HG03565 (cell line): ENCODE measurements at regions not wholly inside any gene's neighbourhood (a gene's known extent, or its start where the extent isn't known, plus 50 kb on each side); places are given as distances from the start of the nearest gene placed in this dataset.

ENCODE experiments used
- ATAC-seq: cut with Tn5 transposase; IDR thresholded peaks from one replicate; pipeline ENCODE4 v1.9.1; 2021; ENCODE audit warnings: mild to moderate bottlenecking, moderate library complexity; ENCODE audit not compliant: unreplicated experiment

GRCh38 chr6:66900133-66901083 lies 1193.4 kb upstream of the EYS start:
- no peak for ATAC-seq

GRCh38 chr6:66897576-66897975 lies 1190.5 kb upstream of the EYS start:
- ATAC-seq, result no peak

GRCh38 chr6:66896415-66896814 lies 1189.4 kb upstream of the EYS start:
- no peak for ATAC-seq

- ATAC-seq, result no peak
Observed at GRCh38 chr6:66883453-66883852, 1176.4 kb upstream of the EYS start.

GRCh38 chr6:66866801-66867200 lies 1159.8 kb upstream of the EYS start:
- no peak for ATAC-seq

- ATAC-seq, result no peak
Observed at GRCh38 chr6:66865771-66866170, 1158.7 kb upstream of the EYS start.

GRCh38 chr6:66861007-66861541 lies 1154.0 kb upstream of the EYS start:
- no peak for ATAC-seq

GRCh38 chr6:66860328-66860727 lies 1153.3 kb upstream of the EYS start:
- ATAC-seq, result no peak

- no peak for ATAC-seq
Observed at GRCh38 chr6:66858196-66858595, 1151.2 kb upstream of the EYS start.

- ATAC-seq, result no peak
Observed at GRCh38 chr6:66854014-66854413, 1147.0 kb upstream of the EYS start.

GRCh38 chr6:66851930-66852329 lies 1144.9 kb upstream of the EYS start:
- no peak for ATAC-seq

- ATAC-seq, result no peak
Observed at GRCh38 chr6:66849843-66850242, 1142.8 kb upstream of the EYS start.

GRCh38 chr6:66848244-66848953 lies 1141.4 kb upstream of the EYS start:
- ATAC-seq, result no peak

GRCh38 chr6:66838764-66839163 lies 1131.7 kb upstream of the EYS start:
- no peak for ATAC-seq

- no peak for ATAC-seq
Observed at GRCh38 chr6:66825539-66825938, 1118.5 kb upstream of the EYS start.

GRCh38 chr6:66814156-66814555 lies 1107.1 kb upstream of the EYS start:
- ATAC-seq, result no peak

- ATAC-seq, result no peak
Observed at GRCh38 chr6:66808771-66809170, 1101.7 kb upstream of the EYS start.

- no peak for ATAC-seq
Observed at GRCh38 chr6:66796987-66797386, 1090.0 kb upstream of the EYS start.

- ATAC-seq, result no peak
Observed at GRCh38 chr6:66788579-66788978, 1081.6 kb upstream of the EYS start.

GRCh38 chr6:66772800-66773199 lies 1065.8 kb upstream of the EYS start:
- ATAC-seq, result no peak

- no peak for ATAC-seq
Observed at GRCh38 chr6:66771626-66772025, 1064.6 kb upstream of the EYS start.

GRCh38 chr6:66751630-66752029 lies 1044.6 kb upstream of the EYS start:
- ATAC-seq, result no peak
